ENCODE measurements at regions not wholly inside any gene's neighbourhood (a gene's known extent, or its start where the extent isn't known, plus 50 kb on each side); places are given as distances from the start of the nearest gene placed in this dataset.

DNA sequence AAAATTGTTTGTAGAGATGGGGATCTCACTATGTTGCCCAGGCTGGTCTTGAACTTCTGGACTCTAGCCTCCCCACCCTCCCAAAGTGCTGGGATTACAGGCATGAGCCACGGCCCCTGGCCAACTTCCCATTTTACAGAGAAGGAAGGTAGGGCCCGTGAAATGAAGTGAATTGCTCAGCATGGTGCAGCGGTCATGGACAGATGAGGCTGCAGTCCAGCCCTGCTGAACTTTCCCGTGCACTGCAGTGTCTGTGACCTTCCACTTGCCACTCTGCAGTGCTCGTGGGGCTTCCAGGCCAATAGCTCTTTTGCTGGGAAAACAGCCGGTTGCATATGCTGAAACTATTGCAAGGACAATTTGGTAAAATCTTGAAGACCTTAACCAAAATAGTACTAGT lies 454.4 kb upstream of the FAT1 start:
- Histone ChIP-seq H3K4me1 (ENCODE audit: insufficient read depth, low read length, poor library complexity, severe bottlenecking) (no peaks in the 10 kb centered on the region), H3K4me3 (ENCODE audit: low read depth, low read length, poor library complexity, severe bottlenecking) (no peak overlapping the region), H3K36me3 (ENCODE audit: insufficient read depth, low read length, poor library complexity, severe bottlenecking) (no peaks in the 10 kb centered on the region), H3K27me3 (replicated peaks; ENCODE audit: insufficient read depth, low read depth, low read length, poor library complexity) (peaks cover 94% of the 10 kb centered on the region), H3K9me3 (ENCODE audit: low read depth, low read length, poor library complexity, severe bottlenecking) (no peaks in the 10 kb centered on the region), H3K27ac (ENCODE audit: low read depth, low read length, poor library complexity, severe bottlenecking) (no peak overlapping the region)
- POLR2A ChIA-PET (ENCODE audit: low non-redundant PET), result no interaction called here
- no peak for DNase-seq (ENCODE audit: low spot score)
- intact Hi-C loops (cut with micrococcal nuclease; ENCODE audit: unreplicated experiment), result no loop called here
- no TSS peak for BruUV-seq (replicated peaks)
- CTCF ChIA-PET, result no interaction called here
- TF ChIP-seq CTCF (conservative IDR thresholded peaks at IDR 0.05; ENCODE audit: low read depth, low read length) (no peak), EZH2 (IDR thresholded peaks at IDR 0.05; ENCODE audit: borderline replicate concordance, low read depth, low read length, poor library complexity, severe bottlenecking) (no peak)

DNA sequence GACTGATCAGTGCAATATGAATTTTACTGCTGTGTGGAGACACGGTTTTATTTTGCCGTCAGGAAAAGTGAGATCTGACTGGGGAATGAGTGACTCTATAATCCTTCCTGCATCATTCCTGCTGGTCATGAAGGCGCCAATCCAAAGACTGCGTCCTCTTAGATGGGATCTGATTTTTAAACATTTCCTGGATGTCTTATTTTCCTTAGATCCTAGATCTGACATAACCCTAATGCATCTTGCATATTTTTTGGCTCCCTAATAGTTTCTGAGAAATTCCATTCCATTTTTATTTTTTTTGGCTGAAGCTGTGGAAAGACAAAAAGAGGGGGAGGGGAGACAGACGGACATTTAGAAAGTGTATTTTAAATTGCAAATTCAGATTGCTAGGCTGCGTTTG lies 454.9 kb upstream of the FAT1 start:
- ChIA-PET CTCF (no interaction called here), POLR2A (ENCODE audit: low non-redundant PET) (no interaction called here)

GRCh38 chr4:187179086-187180058 lies 455.7 kb upstream of the FAT1 start:
- Histone ChIP-seq H3K36me3 (ENCODE audit: insufficient read depth, low read length, poor library complexity, severe bottlenecking) (no peaks in the 10 kb centered on the region), H3K27ac (ENCODE audit: low read depth, low read length, poor library complexity, severe bottlenecking) (no peak overlapping the region), H3K4me3 (ENCODE audit: low read depth, low read length, poor library complexity, severe bottlenecking) (no peak overlapping the region), H3K9me3 (ENCODE audit: low read depth, low read length, poor library complexity, severe bottlenecking) (no peaks in the 10 kb centered on the region), H3K27me3 (replicated peaks; ENCODE audit: insufficient read depth, low read depth, low read length, poor library complexity) (peaks cover 97% of the 10 kb centered on the region), H3K4me1 (ENCODE audit: insufficient read depth, low read length, poor library complexity, severe bottlenecking) (no peaks in the 10 kb centered on the region)
- TF ChIP-seq EZH2 (IDR thresholded peaks at IDR 0.05; ENCODE audit: borderline replicate concordance, low read depth, low read length, poor library complexity, severe bottlenecking) (no peak), CTCF (conservative IDR thresholded peaks at IDR 0.05; ENCODE audit: low read depth, low read length) (no peak)
- ChIA-PET POLR2A (ENCODE audit: low non-redundant PET) (no interaction called here), CTCF (no interaction called here)
- intact Hi-C loops (cut with micrococcal nuclease; ENCODE audit: unreplicated experiment), result loop anchor here (10.0 kb wide), 1 partner anchor 455 kb away; the partner anchor contains the start of gene FAT1
- no TSS peak for BruUV-seq (replicated peaks)
- DNase-seq (ENCODE audit: low spot score), result no peak

More for the DNA sequence above, 454.9 kb upstream of the FAT1 start:
- Histone ChIP-seq H3K36me3 (ENCODE audit: insufficient read depth, low read length, poor library complexity, severe bottlenecking) (no peaks in the 10 kb centered on the region), H3K9me3 (ENCODE audit: low read depth, low read length, poor library complexity, severe bottlenecking) (no peaks in the 10 kb centered on the region), H3K4me1 (ENCODE audit: insufficient read depth, low read length, poor library complexity, severe bottlenecking) (no peaks in the 10 kb centered on the region), H3K27ac (ENCODE audit: low read depth, low read length, poor library complexity, severe bottlenecking) (no peak overlapping the region), H3K4me3 (ENCODE audit: low read depth, low read length, poor library complexity, severe bottlenecking) (no peak overlapping the region), H3K27me3 (replicated peaks; ENCODE audit: insufficient read depth, low read depth, low read length, poor library complexity) (peaks cover 97% of the 10 kb centered on the region)
- BruUV-seq (replicated peaks), result no TSS peak
- DNase-seq (ENCODE audit: low spot score), result no peak
- intact Hi-C loops (cut with micrococcal nuclease; ENCODE audit: unreplicated experiment), result no loop called here
- no peak for TF ChIP-seq EZH2 (IDR thresholded peaks at IDR 0.05; ENCODE audit: borderline replicate concordance, low read depth, low read length, poor library complexity, severe bottlenecking)
- TF ChIP-seq CTCF (conservative IDR thresholded peaks at IDR 0.05; ENCODE audit: low read depth, low read length), result no peak

Measured in A673 (cell line).